ENCODE measurements at regions not wholly inside any gene's neighbourhood (a gene's known extent, or its start where the extent isn't known, plus 50 kb on each side); places are given as distances from the start of the nearest gene placed in this dataset.

DNA sequence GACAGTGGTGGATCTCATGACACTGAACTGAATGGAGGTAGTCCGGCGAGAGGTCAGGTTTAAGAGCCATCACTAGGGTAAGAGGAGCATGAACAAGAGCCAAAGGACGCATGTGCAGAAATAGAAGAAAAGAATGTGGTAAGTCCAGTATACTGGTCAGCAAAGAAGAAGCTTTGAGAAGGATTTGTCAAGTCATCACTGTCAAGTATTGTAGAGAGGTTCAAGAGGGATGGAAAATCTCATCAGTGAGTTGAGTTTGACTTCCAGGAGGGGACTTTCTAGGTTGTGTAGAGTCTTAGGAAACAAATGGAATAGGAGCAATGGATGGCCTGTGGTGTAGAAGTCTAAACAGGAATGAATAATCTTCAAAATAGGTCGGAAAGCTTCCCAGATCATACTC, 161.8 kb downstream of the BTBD3 start:
- Histone ChIP-seq H3K4me2 (ENCODE audit: low read length) (no peak overlapping the region), H3K36me3 (ENCODE audit: low read depth, low read length) (no peaks in the 10 kb centered on the region), H3F3A (ENCODE audit: low read length, unreplicated experiment) (no peaks in the 10 kb centered on the region), H3K4me3 (ENCODE audit: low read length) (no peak overlapping the region), H2AFZ (ENCODE audit: low read length) (no peak overlapping the region), H4K20me1 (ENCODE audit: low read length) (no peaks in the 10 kb centered on the region), H3K79me2 (ENCODE audit: low read length) (no peaks in the 10 kb centered on the region), H3K27ac (ENCODE audit: low read length) (no peak overlapping the region), H3K9me2 (replicated peaks; ENCODE audit: low read length) (no peaks in the 10 kb centered on the region), H3K27me3 (ENCODE audit: low read length) (peaks cover 36% of the 10 kb centered on the region), H3K9me3 (ENCODE audit: low read length) (no peaks in the 10 kb centered on the region), H3K9ac (ENCODE audit: low read length) (no peak overlapping the region), H3K4me1 (ENCODE audit: insufficient read depth, low read length) (no peaks in the 10 kb centered on the region)
- TF ChIP-seq, protein P1, sequence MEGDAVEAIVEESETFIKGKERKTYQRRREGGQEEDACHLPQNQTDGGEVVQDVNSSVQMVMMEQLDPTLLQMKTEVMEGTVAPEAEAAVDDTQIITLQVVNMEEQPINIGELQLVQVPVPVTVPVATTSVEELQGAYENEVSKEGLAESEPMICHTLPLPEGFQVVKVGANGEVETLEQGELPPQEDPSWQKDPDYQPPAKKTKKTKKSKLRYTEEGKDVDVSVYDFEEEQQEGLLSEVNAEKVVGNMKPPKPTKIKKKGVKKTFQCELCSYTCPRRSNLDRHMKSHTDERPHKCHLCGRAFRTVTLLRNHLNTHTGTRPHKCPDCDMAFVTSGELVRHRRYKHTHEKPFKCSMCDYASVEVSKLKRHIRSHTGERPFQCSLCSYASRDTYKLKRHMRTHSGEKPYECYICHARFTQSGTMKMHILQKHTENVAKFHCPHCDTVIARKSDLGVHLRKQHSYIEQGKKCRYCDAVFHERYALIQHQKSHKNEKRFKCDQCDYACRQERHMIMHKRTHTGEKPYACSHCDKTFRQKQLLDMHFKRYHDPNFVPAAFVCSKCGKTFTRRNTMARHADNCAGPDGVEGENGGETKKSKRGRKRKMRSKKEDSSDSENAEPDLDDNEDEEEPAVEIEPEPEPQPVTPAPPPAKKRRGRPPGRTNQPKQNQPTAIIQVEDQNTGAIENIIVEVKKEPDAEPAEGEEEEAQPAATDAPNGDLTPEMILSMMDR (conservative IDR thresholded peaks at IDR 0.05; ENCODE audit: low read depth, low read length): no peak
- TF ChIP-seq EZH2phosphoT487 (IDR thresholded peaks at IDR 0.05; ENCODE audit: borderline replicate concordance, low read length) (no peak), EZH2 (IDR thresholded peaks at IDR 0.05; ENCODE audit: low read length, unreplicated experiment) (no peak)
- ChIA-PET POLR2A (ENCODE audit: unreplicated experiment) (no interaction called here), CTCF (no interaction called here)
- ATAC-seq (no peak), DNase-seq (no peak)
- intact Hi-C loops (cut with micrococcal nuclease): no loop called here
- BruUV-seq (replicated peaks): no TSS peak

DNA sequence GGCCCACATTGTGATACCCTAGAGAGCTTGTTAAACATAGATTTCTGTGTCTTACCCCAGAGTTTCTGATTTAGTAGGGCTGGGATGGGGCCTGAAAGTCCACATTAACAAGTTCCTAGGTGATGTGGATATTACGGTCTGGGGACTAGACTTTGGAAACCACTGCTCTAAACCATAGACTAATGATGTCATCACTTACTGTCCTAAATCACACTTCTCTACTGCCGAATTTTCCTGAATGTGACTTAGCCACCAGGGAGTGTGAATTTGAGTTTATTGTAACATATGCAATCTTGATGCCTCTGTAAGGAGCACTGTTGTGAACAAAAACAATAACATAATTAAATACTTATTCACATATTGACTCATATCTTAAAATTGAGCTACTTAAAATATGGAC, 165.6 kb downstream of the BTBD3 start:
- ChIA-PET CTCF (no interaction called here), POLR2A (ENCODE audit: unreplicated experiment) (no interaction called here)
- no peaks in the 10 kb centered on the region for H3F3A ChIP-seq (ENCODE audit: low read length, unreplicated experiment)
- TF ChIP-seq EZH2phosphoT487 (IDR thresholded peaks at IDR 0.05; ENCODE audit: borderline replicate concordance, low read length) (no peak), EZH2 (IDR thresholded peaks at IDR 0.05; ENCODE audit: low read length, unreplicated experiment) (no peak)
- TF ChIP-seq, protein P1 (conservative IDR thresholded peaks at IDR 0.05; ENCODE audit: low read depth, low read length): no peak
- H3K27me3 ChIP-seq (ENCODE audit: low read length): peaks cover 19% of the 10 kb centered on the region
- no peak for ATAC-seq
- H3K4me3 ChIP-seq (ENCODE audit: low read length): no peak overlapping the region
- no peaks in the 10 kb centered on the region for H3K79me2 ChIP-seq (ENCODE audit: low read length)
- H3K27ac ChIP-seq (ENCODE audit: low read length): no peak overlapping the region
- no peaks in the 10 kb centered on the region for H3K9me2 ChIP-seq (replicated peaks; ENCODE audit: low read length)
- DNase-seq: no peak
- H4K20me1 ChIP-seq (ENCODE audit: low read length): no peaks in the 10 kb centered on the region
- BruUV-seq (replicated peaks): no TSS peak
- no peaks in the 10 kb centered on the region for H3K4me1 ChIP-seq (ENCODE audit: insufficient read depth, low read length)
- no peaks in the 10 kb centered on the region for H3K9me3 ChIP-seq (ENCODE audit: low read length)
- intact Hi-C loops (cut with micrococcal nuclease): no loop called here
- H3K9ac ChIP-seq (ENCODE audit: low read length): no peak overlapping the region
- no peaks in the 10 kb centered on the region for H3K36me3 ChIP-seq (ENCODE audit: low read depth, low read length)
- no peak overlapping the region for H3K4me2 ChIP-seq (ENCODE audit: low read length)
- no peak overlapping the region for H2AFZ ChIP-seq (ENCODE audit: low read length)

DNA sequence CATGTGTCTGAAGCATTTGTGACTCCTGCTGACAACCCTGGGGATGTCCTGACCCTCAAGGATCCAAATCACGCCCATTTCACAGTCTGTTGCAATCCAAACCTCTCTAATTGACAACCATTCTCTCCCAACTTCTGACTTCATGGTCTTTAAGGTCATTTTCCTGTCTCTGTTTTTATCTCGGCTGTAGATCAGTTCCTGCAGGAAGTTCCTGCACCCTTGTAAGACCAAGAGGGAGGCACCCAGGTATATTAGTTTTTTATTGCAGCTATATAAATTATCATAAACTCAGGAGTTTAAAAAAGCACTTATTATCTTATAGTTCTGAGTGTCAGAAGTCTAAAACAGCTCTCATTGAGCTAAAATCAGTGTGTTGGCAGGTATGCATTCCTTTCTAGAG, 166.8 kb downstream of the BTBD3 start:
- no peaks in the 10 kb centered on the region for H4K20me1 ChIP-seq (ENCODE audit: low read length)
- peaks cover 7% of the 10 kb centered on the region for H3K27me3 ChIP-seq (ENCODE audit: low read length)
- TF ChIP-seq EZH2phosphoT487 (IDR thresholded peaks at IDR 0.05; ENCODE audit: borderline replicate concordance, low read length) (no peak), EZH2 (IDR thresholded peaks at IDR 0.05; ENCODE audit: low read length, unreplicated experiment) (no peak)
- TF ChIP-seq, protein P1 (conservative IDR thresholded peaks at IDR 0.05; ENCODE audit: low read depth, low read length): no peak
- no peaks in the 10 kb centered on the region for H3F3A ChIP-seq (ENCODE audit: low read length, unreplicated experiment)
- H2AFZ ChIP-seq (ENCODE audit: low read length): no peak overlapping the region
- intact Hi-C loops (cut with micrococcal nuclease): no loop called here
- ChIA-PET POLR2A (ENCODE audit: unreplicated experiment) (no interaction called here), CTCF (no interaction called here)
- H3K4me2 ChIP-seq (ENCODE audit: low read length): no peak overlapping the region
- H3K79me2 ChIP-seq (ENCODE audit: low read length): no peaks in the 10 kb centered on the region
- H3K4me3 ChIP-seq (ENCODE audit: low read length): no peak overlapping the region
- no peaks in the 10 kb centered on the region for H3K36me3 ChIP-seq (ENCODE audit: low read depth, low read length)
- no peaks in the 10 kb centered on the region for H3K4me1 ChIP-seq (ENCODE audit: insufficient read depth, low read length)
- no peak overlapping the region for H3K27ac ChIP-seq (ENCODE audit: low read length)
- no peak overlapping the region for H3K9ac ChIP-seq (ENCODE audit: low read length)
- no TSS peak for BruUV-seq (replicated peaks)
- ATAC-seq: no peak
- H3K9me2 ChIP-seq (replicated peaks; ENCODE audit: low read length): no peaks in the 10 kb centered on the region
- no peak for DNase-seq
- no peaks in the 10 kb centered on the region for H3K9me3 ChIP-seq (ENCODE audit: low read length)

All from PC-3 (cell line).